SK-N-MC (cell line): ENCODE measurements at regions not wholly inside any gene's neighbourhood (a gene's known extent, or its start where the extent isn't known, plus 50 kb on each side); places are given as distances from the start of the nearest gene placed in this dataset.

Experiments
- EZH2 ChIP-seq: fragments of 200-600 bp; sonication (generic); IDR thresholded peaks from one replicate; pipeline ENCODE4 v1.6.1; 2017; ENCODE audit warnings: antibody characterized with exemption
- POLR2AphosphoS5 ChIP-seq: IDR thresholded peaks from 2 replicates; pipeline ENCODE4 v1.6.1; 2012; ENCODE audit warnings: mild to moderate bottlenecking, low read depth, low read length, borderline replicate concordance

GRCh38 chr3:24661175-24661584 lies 166.5 kb upstream of the THRB start:
- TF ChIP-seq POLR2AphosphoS5 (no peak), EZH2 (no peak)
